WI38 (cell line): ENCODE measurements at regions not wholly inside any gene's neighbourhood (a gene's known extent, or its start where the extent isn't known, plus 50 kb on each side); places are given as distances from the start of the nearest gene placed in this dataset.
"Not testable (repeated sequence)": the region's sequence is repeated elsewhere in the genome, so short reads cannot be mapped to it uniquely, and the experiment has no call there.

Experiments used
- H3K4me3 ChIP-seq: 2 replicates; pipeline ENCODE4 v1.5.1; 2011; ENCODE audit warnings: low read depth, mild to moderate bottlenecking, control low read depth, low read length
- TF ChIP-seq, protein P1 (sequence below): IDR thresholded peaks from 2 replicates; pipeline ENCODE4 v1.5.1; 2012; ENCODE audit warnings: low read depth, mild to moderate bottlenecking, control low read depth, low read length

DNA sequence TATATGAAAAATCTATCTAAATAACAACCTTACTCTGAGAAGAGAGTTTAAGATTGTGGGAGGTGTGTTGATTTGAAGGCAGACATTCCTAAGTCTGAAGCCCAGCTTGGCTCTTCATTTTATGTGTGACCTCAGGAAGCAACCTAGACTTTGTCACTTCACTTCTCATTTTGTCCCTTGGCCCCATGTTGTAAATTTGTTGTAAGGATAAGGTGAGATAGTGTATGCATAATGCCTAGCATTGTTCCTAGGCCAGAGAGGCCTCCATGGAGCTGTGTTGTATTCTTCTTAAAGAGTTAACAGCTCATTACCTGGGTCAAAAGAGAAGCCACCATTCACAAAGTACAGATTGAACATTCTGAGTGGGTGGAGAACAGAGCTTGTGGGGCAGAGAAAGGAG lies 1084.4 kb upstream of the SLIT2 start:
- TF ChIP-seq, protein P1, sequence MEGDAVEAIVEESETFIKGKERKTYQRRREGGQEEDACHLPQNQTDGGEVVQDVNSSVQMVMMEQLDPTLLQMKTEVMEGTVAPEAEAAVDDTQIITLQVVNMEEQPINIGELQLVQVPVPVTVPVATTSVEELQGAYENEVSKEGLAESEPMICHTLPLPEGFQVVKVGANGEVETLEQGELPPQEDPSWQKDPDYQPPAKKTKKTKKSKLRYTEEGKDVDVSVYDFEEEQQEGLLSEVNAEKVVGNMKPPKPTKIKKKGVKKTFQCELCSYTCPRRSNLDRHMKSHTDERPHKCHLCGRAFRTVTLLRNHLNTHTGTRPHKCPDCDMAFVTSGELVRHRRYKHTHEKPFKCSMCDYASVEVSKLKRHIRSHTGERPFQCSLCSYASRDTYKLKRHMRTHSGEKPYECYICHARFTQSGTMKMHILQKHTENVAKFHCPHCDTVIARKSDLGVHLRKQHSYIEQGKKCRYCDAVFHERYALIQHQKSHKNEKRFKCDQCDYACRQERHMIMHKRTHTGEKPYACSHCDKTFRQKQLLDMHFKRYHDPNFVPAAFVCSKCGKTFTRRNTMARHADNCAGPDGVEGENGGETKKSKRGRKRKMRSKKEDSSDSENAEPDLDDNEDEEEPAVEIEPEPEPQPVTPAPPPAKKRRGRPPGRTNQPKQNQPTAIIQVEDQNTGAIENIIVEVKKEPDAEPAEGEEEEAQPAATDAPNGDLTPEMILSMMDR, result no peak
- H3K4me3 ChIP-seq, result no peak overlapping the region

DNA sequence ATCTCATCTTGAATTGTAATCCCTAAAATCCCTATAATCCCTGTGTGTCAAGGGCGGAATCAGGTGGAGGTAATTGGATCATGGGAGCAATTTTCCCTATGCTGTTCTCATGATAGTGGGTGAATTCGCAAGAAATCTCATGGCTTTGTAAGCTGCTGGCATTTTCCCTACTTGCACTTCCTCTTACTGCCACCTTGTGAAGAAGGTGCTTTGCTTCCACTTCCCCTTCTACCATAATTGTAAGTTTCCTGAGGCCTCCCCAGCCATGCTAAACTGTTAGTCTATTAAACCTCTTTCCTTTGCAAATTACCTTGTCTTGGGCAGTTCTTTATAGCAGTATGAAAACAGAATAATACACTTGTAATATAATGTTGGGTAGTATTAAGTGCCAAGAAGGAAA lies 1087.4 kb upstream of the SLIT2 start:
- TF ChIP-seq, protein P1, result no peak
- H3K4me3 ChIP-seq, result no peak overlapping the region

DNA sequence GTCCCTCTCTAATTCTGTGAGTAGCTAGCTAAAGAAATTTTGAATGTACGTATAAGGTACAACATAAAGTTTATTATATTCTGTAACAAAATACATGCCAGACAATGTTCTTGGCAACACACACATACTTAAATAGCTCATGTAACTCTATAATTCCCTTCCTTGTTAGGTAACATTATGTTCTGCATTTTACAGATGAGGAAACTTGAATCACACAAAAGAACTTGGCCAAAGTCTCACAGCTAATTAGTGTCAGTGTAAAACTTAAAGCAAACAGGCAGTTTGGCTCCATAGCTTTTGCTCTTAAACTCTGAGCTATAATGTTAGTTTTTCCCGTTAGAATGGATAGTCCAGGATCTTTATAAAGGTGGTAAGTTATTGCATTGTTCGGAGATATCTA lies 1091.8 kb upstream of the SLIT2 start:
- TF ChIP-seq, protein P1, result no peak

DNA sequence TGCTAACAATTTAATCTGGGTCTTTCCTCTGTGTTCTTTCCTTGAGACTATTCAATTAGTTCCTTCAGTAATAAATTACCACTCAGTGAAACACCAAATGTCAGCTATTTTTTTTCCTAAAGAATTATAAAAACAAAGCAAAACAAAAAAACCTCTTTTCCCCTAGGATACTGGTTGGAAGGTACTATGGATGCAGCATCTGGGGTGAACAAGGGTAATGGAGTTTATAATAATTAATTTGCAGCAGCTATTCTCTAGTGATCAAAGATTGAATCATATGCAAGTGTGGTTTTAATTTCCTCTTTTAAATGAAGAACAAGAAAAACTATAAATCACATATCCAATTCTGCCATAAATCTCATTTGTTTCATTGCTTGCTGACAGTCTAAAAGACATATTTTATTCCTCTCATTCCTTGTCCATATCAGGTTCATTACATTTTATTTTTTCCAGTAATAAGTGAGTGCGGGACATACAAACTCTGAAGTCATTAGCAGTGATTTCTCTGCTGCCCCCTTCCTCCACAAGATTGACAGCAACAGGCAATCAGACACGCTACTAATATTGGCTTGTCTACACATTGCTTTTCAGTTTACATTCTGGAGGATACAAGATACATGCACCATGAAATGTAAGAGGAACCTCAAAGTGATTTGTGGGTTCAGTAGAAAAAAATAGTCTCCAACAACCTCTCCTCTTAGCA lies 1093.4 kb upstream of the SLIT2 start:
- TF ChIP-seq, protein P1, result no peak

More for the DNA sequence above, 1091.8 kb upstream of the SLIT2 start:
- no peak overlapping the region for H3K4me3 ChIP-seq

DNA sequence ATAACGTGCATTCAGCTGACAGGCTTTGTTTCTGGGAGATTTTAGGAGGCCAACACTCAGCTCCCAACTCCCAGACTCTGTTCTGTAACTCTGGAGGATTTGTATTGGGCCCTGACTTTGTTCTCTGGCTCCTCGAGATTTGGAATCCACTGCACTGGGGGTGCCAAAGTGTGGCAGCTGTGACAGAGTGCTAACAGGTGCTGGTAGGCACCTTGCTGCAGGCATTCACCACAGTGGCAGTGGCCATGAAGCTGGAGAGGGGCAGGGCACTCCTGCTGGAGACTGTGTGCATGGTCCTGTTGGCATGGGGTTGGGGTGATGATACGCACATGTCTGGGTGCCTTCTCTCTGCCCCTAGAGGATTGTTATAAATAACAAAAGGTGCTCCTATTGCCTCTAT lies 1094.9 kb upstream of the SLIT2 start:
- no peak overlapping the region for H3K4me3 ChIP-seq
- TF ChIP-seq, protein P1, result no peak

More for the DNA sequence above, 1093.4 kb upstream of the SLIT2 start:
- H3K4me3 ChIP-seq, result no peak overlapping the region

DNA sequence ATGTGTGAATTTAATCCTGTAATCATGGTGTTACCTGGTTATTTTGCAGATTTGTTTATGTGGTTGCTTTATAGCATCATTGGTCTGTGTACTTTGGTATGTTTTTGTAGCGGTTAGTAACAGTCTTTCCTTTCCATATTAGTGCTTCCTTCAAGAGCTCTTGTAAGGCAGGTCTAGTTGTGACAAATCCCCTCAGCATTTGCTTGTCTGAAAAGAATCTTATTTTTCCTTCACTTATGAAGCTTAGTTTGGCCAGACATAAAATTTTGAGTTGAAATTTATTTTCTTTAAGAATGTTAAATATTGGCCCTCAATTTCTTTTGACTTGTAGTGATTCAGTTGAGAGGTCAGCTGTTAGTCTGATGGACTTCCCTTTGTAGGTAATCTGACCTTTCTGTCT lies 1096.1 kb upstream of the SLIT2 start:
- H3K4me3 ChIP-seq, result no peak overlapping the region
- TF ChIP-seq, protein P1, result no peak

DNA sequence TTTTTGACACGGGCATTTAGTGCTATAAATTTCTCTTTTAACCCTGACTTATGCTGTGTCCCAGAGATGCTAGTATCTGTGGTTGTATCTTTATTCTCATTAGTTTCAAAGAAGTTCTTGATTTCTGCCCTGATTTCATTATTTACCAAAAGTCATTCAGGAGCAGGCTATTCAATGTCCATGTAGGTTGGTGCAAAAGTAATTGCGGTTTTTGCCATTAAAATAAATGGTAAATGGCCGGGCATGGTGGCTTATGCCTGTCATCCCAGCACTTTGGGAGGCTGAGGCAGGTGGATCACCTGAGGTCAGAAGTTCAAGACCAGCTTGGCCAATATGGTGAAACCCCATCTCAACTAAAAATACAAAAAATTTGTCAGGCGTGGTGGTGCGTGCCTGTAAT lies 1097.4 kb upstream of the SLIT2 start:
- H3K4me3 ChIP-seq, result not testable (repeated sequence)

DNA sequence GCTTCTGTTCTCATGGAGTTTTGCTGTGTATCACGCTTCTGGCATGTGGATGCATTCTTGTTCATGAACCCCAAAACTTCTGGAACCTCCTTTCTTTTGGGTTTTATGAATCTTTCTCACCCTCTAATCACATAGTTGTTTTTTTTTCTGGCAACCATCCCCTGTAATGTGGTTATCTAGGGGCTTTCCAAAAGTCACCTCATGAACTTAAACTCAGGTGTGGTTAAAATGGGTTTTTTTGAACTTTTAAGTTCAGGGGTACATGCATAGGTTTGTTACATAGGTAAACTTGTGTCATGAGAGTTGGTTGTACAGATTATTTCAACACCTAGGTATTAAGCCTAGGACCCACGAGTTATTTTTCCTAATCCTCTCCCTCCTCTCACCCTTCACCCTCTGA lies 1099.4 kb upstream of the SLIT2 start:
- TF ChIP-seq, protein P1, result no peak

More for the DNA sequence above, 1099.4 kb upstream of the SLIT2 start:
- no peak overlapping the region for H3K4me3 ChIP-seq
